CD14-positive monocyte (primary cell): ENCODE measurements at regions not wholly inside any gene's neighbourhood (a gene's known extent, or its start where the extent isn't known, plus 50 kb on each side); places are given as distances from the start of the nearest gene placed in this dataset.

ENCODE experiments used
- DNase-seq, 3 donors: peaks; one replicate each; pipeline ENCODE4 v3.0.0-alpha.2; 2011 to 2022
- H2AFZ ChIP-seq: 2 replicates; pipeline ENCODE4 v1.6.0; 2012; ENCODE audit warnings: mild to moderate bottlenecking, low read depth, low read length, inconsistent platforms; ENCODE audit not compliant: insufficient read depth, poor library complexity, severe bottlenecking
- H3K27ac ChIP-seq, 2 donors: 1 replicate in 1 of 2; 2 replicates in 1 of 2; pipeline ENCODE4 v1.5.1; 2012 to 2013; ENCODE audit warnings: low read length in 2 of 2, control low read depth in 1 of 2, inconsistent platforms in 1 of 2, low read depth in 1 of 2, mild to moderate bottlenecking in 1 of 2
- H3K27me3 ChIP-seq, 2 donors: one replicate each; pipeline versions ENCODE4 v1.6.0 to v1.6.1; 2011 to 2013; ENCODE audit warnings: low read length in 2 of 2; ENCODE audit not compliant: control insufficient read depth in 2 of 2, insufficient read depth in 2 of 2
- H3K36me3 ChIP-seq, 2 donors: replicated peaks in 1 of 2; 1 replicate in 1 of 2; 2 replicates in 1 of 2; pipeline versions ENCODE4 v1.5.1 to v1.6.1; 2012 to 2013; ENCODE audit warnings: low read length in 2 of 2, control low read depth in 1 of 2, inconsistent platforms in 1 of 2, mild to moderate bottlenecking in 1 of 2; ENCODE audit not compliant: insufficient read depth in 2 of 2, control insufficient read depth in 1 of 2
- H3K4me1 ChIP-seq, 2 donors: 1 replicate in 1 of 2; 2 replicates in 1 of 2; pipeline versions ENCODE4 v1.5.1 to v1.6.1; 2012 to 2013; ENCODE audit warnings: low read length in 2 of 2, control low read depth in 1 of 2, inconsistent platforms in 1 of 2, mild to moderate bottlenecking in 1 of 2, moderate library complexity in 1 of 2; ENCODE audit not compliant: insufficient read depth in 2 of 2, control insufficient read depth in 1 of 2
- H3K4me2 ChIP-seq: replicated peaks from 2 replicates; pipeline ENCODE3; 2012; ENCODE audit warnings: low read length, moderate library complexity, mild to moderate bottlenecking; ENCODE audit not compliant: poor library complexity, severe bottlenecking; ENCODE audit errors: extremely low read depth
- H3K4me3 ChIP-seq, 3 experiments: fragments of 200-600 bp in 1 of 3; sonication (generic) in 1 of 3; replicated peaks in 1 of 3; 1 replicate in 2 of 3; 2 replicates in 1 of 3; pipeline ENCODE4 v1.5.1; 2011 to 2013; ENCODE audit warnings: low read length in 3 of 3, mild to moderate bottlenecking in 3 of 3, control low read depth in 2 of 3, low read depth in 2 of 3, inconsistent platforms in 1 of 3, moderate library complexity in 1 of 3
- H3K79me2 ChIP-seq: 2 replicates; pipeline ENCODE4 v1.6.0; 2012; ENCODE audit warnings: mild to moderate bottlenecking, control low read depth, inconsistent platforms, low read length, moderate library complexity; ENCODE audit not compliant: insufficient read depth
- H3K9ac ChIP-seq: 2 replicates; pipeline ENCODE4 v1.6.0; 2017; ENCODE audit warnings: low read length, mild to moderate bottlenecking; ENCODE audit not compliant: insufficient read depth, poor library complexity, severe bottlenecking
- H3K9me3 ChIP-seq, 2 donors: replicated peaks in 1 of 2; 1 replicate in 1 of 2; 2 replicates in 1 of 2; pipeline versions ENCODE4 v1.5.1 to v1.6.1; 2012 to 2013; ENCODE audit warnings: low read length in 2 of 2, control low read depth in 1 of 2; ENCODE audit not compliant: control insufficient read depth in 1 of 2, insufficient read depth in 1 of 2
- H4K20me1 ChIP-seq: 2 replicates; pipeline ENCODE4 v1.6.0; 2012; ENCODE audit warnings: mild to moderate bottlenecking, low read length, control low read depth, moderate library complexity; ENCODE audit not compliant: insufficient read depth
- H3K27ac Mint-ChIP-seq, 7 donors: one replicate each; pipeline ENCODE4 v1.8.0; 2020; ENCODE audit warnings: mild to moderate bottlenecking in 7 of 7, mixed read lengths in 7 of 7, moderate library complexity in 6 of 7, inconsistent platforms in 2 of 7
- H3K27me3 Mint-ChIP-seq, 3 donors: one replicate each; pipeline ENCODE4 v1.8.0; 2021 to 2022; ENCODE audit warnings: low read depth in 3 of 3, mild to moderate bottlenecking in 3 of 3, mixed read lengths in 3 of 3, moderate library complexity in 3 of 3, inconsistent platforms in 1 of 3
- H3K36me3 Mint-ChIP-seq, 2 donors: one replicate each; pipeline ENCODE4 v1.8.0; 2020; ENCODE audit warnings: mixed read lengths in 2 of 2, inconsistent platforms in 1 of 2, mild to moderate bottlenecking in 1 of 2
- H3K4me1 Mint-ChIP-seq: one replicate; pipeline ENCODE4 v1.8.0; 2020; ENCODE audit warnings: mild to moderate bottlenecking, mixed read lengths
- H3K4me3 Mint-ChIP-seq, 2 donors: one replicate each; pipeline ENCODE4 v1.8.0; 2020; ENCODE audit warnings: mild to moderate bottlenecking in 2 of 2, mixed read lengths in 2 of 2, moderate library complexity in 1 of 2
- H3K9me3 Mint-ChIP-seq, 7 donors: one replicate each; pipeline ENCODE4 v1.8.0; 2020 to 2022; ENCODE audit warnings: mixed read lengths in 7 of 7, mild to moderate bottlenecking in 6 of 7, moderate library complexity in 6 of 7, inconsistent platforms in 2 of 7
- WGBS: methylation state at CpG from one replicate; pipeline ENCODE4 v1.1.5; 2013; ENCODE audit warnings: missing lambda C conversion rate; ENCODE audit not compliant: insufficient coverage; 5-methylcytosine and 5-hydroxymethylcytosine counted together
- intact Hi-C, 2 donors: fragments of 100-400 bp; cut with micrococcal nuclease; formaldehyde crosslinking; loops; one replicate each; pipeline versions ENCODE4 v1.15.0 to v1.15.1; 2023
- TF ChIP-seq, protein P1 (sequence below): fragments of 200-600 bp; IDR thresholded peaks from one replicate; pipeline ENCODE4 v1.8.0; 2022; ENCODE audit warnings: antibody characterized with exemption, mild to moderate bottlenecking

DNA sequence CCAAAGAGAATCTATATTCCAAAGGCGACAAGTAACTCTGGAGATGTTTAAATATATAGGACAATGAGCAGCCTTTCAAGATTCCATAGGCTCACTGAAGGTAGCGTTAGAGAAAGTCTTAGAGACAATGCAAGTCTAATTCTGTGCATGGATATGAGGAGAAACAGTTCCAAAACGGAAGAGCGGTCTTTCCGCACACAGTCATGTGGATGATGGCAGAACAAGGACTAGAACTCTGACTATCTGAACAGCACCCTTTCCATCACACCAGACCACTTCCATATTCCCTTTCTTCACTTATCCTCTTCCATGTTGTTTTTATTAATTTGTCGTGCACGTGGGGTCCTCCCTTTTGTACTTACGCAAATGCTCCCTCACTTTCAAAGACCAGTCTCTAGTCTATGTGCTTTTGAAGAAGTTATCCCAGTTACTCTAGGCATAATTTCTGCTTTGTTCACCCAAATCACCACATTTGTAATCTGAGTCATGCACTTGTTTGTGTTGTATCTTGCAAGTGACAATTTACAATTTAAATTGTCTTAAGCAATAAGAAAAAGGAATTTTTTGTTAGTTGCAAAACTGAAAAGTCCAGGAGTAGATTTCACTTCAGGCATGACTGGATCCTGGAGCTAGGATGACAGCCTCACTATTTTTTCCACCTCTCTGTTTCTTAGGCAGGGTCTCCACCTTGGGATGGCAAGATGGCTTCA, 116.0 kb upstream of the ADRA1B start:
- H3K4me3 ChIP-seq: no peak overlapping the region
- no peaks in the 10 kb centered on the region for H3K36me3 ChIP-seq
- H2AFZ ChIP-seq: no peak overlapping the region
- peaks cover 25 to 32% of the 10 kb centered on the region in 2 donors for H3K4me1 ChIP-seq
- H3K79me2 ChIP-seq: no peaks in the 10 kb centered on the region
- H3K27ac Mint-ChIP-seq: peak overlapping the region in 2 of 7 donors; percentile 20 to 44
- H3K27me3 Mint-ChIP-seq: peaks cover 1 to 2% (median 2%) of the 10 kb centered on the region in 3 donors
- peaks cover 0 to 2% (median 0%) of the 10 kb centered on the region in 7 donors for H3K9me3 Mint-ChIP-seq
- H3K36me3 Mint-ChIP-seq: no peaks in the 10 kb centered on the region
- no peak overlapping the region for H3K9ac ChIP-seq
- TF ChIP-seq, protein P1, sequence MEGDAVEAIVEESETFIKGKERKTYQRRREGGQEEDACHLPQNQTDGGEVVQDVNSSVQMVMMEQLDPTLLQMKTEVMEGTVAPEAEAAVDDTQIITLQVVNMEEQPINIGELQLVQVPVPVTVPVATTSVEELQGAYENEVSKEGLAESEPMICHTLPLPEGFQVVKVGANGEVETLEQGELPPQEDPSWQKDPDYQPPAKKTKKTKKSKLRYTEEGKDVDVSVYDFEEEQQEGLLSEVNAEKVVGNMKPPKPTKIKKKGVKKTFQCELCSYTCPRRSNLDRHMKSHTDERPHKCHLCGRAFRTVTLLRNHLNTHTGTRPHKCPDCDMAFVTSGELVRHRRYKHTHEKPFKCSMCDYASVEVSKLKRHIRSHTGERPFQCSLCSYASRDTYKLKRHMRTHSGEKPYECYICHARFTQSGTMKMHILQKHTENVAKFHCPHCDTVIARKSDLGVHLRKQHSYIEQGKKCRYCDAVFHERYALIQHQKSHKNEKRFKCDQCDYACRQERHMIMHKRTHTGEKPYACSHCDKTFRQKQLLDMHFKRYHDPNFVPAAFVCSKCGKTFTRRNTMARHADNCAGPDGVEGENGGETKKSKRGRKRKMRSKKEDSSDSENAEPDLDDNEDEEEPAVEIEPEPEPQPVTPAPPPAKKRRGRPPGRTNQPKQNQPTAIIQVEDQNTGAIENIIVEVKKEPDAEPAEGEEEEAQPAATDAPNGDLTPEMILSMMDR: no peak
- H3K4me3 Mint-ChIP-seq: no peak overlapping the region
- no peaks in the 10 kb centered on the region for H3K9me3 ChIP-seq
- H3K27ac ChIP-seq: no peak overlapping the region
- no peaks in the 10 kb centered on the region for H4K20me1 ChIP-seq
- DNase-seq: no peak
- intact Hi-C loops: no loop called here
- H3K4me2 ChIP-seq: no peak overlapping the region
- H3K4me1 Mint-ChIP-seq: peaks cover 34% of the 10 kb centered on the region
- H3K27me3 ChIP-seq: no peaks in the 10 kb centered on the region
- WGBS: 100% methylated on average over 2 of the region's 8 CpGs

DNA sequence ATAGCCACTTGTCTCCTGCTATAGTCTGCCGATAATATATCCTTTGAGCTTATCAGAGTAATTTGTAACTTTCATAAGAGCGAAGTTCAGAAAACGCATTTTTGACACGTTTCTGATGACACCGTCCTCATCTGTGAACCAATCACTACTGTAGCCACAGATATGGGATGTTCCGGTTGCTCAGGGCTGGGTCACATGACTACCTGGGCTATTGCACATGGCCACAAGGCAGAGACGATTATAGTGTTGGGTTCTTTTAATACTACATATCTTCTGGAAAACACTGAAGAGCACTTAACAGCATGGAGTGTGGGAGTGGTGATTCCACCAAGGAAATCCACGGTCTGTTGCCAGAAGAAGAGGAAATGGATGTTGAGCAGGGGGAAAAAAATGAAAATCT, 115.0 kb upstream of the ADRA1B start:
- H3K4me1 ChIP-seq: peaks cover 25 to 37% of the 10 kb centered on the region in 2 donors
- no peak for DNase-seq
- no peak overlapping the region for H3K4me2 ChIP-seq
- H3K79me2 ChIP-seq: no peaks in the 10 kb centered on the region
- TF ChIP-seq, protein P1: no peak
- no peaks in the 10 kb centered on the region for H3K9me3 ChIP-seq
- H2AFZ ChIP-seq: no peak overlapping the region
- 98% methylated on average over 5 of the region's 8 CpGs for WGBS
- Mint-ChIP-seq H3K27me3 (peaks cover 1 to 2% (median 2%) of the 10 kb centered on the region in 3 donors), H3K36me3 (no peaks in the 10 kb centered on the region), H3K4me1 (peaks cover 40% of the 10 kb centered on the region), H3K4me3 (no peak overlapping the region), H3K27ac (no peak overlapping the region), H3K9me3 (peaks cover 0 to 3% (median 0%) of the 10 kb centered on the region in 7 donors)
- intact Hi-C loops: no loop called here
- no peaks in the 10 kb centered on the region for H3K27me3 ChIP-seq
- no peak overlapping the region for H3K4me3 ChIP-seq
- H4K20me1 ChIP-seq: no peaks in the 10 kb centered on the region
- no peaks in the 10 kb centered on the region for H3K36me3 ChIP-seq
- no peak overlapping the region for H3K27ac ChIP-seq
- H3K9ac ChIP-seq: no peak overlapping the region
